NOMO-1 treated with DMSO at 0.1 percent for 48 hours (cell line): ENCODE measurements at regions not wholly inside any gene's neighbourhood (a gene's known extent, or its start where the extent isn't known, plus 50 kb on each side); places are given as distances from the start of the nearest gene placed in this dataset.

ENCODE experiments used
- DNase-seq: peaks from one replicate; lab custom pipeline; 2025; ENCODE audit not compliant: unreplicated experiment; lab: John Stamatoyannopoulos, UW

DNA sequence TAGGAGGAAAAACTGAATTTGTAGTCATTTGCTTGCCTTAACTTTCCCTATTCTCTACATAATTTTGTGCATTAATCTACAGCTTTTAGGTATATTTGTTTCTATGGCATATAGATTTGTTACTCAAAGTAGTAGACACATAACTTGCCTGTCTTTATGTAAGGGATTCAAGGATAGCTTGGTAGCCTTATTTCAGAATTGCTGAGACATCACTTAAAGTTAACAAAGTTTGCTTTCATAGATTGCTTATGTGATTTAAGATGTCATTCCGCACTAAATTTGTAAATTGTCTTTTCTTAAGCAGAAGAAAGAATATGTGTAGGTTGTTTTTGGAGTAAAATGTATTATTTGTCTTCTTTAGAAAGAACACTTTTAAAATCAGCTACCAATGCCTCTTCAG lies 477.7 kb upstream of the NOVA1 start:
- DNase-seq = no peak

DNA sequence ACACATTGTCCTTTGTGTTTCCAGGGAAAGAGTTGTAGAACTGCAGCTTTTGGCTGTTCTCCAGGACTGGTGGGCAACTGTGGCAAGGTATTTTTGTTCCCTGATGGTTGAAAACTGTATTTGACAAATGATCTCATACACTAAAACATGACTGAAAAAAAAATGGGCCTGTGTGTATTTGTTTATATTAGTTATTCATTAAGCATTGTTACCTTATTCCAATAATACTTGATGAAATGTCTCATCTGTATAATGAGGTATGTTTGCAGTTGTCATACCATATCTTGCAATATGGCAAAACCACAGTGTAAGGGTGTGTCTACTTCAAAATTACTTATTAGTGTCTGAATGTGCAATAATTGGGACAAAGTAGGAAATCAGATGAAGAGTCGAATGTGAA lies 479.4 kb upstream of the NOVA1 start:
- no peak for DNase-seq

DNA sequence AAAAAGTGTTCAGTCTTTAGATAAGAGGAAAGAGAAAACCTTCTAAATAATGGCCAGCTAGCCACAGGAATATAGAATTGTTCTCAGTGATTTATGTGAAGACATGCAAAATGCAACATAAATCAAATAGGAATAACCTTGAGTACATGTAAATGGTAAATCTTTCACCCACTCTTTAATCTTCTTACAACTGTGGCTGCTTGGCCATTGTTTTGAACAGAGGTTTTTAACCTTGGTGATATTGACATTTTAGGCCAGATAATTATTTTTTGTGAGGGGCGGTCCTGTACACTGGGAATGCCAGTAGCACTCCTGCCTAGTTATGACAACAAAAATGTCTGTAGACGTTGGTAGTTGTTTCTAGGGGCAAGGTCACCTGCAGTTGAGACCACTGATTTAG lies 479.9 kb upstream of the NOVA1 start:
- DNase-seq = no peak

DNA sequence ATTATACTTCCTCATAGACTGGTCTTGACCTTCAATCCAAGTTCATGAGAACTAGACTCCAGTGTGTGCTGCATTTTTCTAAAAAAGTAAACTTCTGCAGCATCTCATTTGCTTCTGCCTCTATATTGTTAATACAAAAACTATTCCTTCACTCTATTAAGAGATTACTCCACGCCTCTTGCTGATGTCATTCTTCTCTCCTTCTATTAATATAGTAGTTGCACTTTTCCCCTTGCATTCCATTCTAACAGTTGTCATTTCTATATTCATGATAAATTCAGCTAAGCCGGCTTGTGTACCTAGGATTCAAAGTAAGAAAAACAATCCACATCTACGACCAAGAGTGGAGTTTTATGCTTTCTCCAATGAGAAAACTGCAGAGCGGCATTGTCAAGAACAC lies 480.4 kb upstream of the NOVA1 start:
- no peak for DNase-seq

DNA sequence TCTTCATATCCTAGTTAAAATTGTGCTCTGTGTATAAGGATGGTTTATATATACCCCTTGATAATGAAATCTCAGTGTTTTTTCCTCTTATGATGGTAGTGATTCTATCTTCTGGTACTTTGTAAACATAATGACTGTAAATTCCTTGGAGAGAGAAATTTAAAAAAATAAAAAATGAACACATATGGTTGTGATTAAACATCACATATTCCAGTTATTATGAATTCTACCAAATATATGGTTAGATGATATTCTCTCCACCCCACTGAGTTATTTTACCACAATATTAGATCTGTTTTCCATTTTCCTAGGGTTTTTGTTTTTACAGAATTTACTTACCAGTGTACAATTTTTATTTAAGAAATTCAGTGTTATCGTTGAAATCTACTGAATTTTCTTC lies 481.9 kb upstream of the NOVA1 start:
- DNase-seq = no peak

DNA sequence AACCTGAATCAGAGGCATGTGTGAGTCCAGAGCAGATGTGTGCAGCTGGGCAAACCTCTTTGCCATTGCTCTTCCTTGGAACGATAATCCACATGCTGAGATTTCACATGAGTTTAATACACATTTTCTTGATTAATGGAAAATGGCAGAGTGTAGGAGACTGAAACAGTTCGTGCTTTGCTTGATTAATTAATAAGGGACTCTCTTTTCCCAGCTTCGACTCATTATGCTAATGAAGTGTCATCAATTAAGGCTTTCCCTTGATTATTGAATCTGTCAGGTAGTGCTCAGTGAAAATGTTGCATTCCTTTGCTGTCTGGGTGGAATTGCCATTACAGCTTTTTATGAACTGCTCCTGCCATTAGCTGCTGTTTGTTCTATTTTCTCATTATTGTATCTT lies 487.7 kb upstream of the NOVA1 start:
- no peak for DNase-seq

DNA sequence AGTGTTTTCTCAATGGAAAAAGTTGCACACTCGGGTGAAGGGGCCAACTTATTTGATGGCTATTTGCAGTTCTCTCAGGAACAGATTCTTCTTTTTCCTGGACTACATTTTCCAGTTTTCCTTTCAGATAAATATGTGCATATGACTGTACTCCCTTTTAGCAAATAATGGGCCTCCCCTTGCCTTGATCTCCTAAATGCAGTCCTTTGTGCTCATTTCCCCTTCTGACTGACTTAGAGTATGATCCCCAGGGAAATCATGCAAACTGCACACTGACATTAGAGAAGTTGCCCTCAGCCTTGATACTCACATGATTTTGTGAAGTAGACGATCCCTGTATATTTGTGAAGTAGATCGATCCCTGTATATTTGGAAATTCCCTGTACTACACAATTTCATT lies 492.9 kb upstream of the NOVA1 start:
- no peak for DNase-seq

DNA sequence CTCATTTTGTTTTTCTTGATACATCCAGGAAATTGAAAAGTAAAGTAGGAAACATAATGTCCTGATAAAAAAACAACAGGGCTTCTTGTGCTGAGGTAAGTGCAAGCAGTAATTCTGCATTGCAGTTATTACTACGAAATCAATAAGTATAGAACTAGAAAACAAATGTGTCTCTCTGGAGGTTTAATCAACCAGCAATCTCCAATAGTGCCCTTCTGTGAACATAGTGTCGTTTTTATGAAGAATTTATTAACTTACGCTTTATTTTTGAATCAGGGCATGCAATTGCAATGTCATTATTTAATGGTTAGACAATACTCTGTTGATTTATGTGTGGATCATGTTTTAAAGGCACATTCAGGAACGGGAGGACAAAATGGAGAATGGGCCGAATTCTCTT lies 494.1 kb upstream of the NOVA1 start:
- DNase-seq = no peak

DNA sequence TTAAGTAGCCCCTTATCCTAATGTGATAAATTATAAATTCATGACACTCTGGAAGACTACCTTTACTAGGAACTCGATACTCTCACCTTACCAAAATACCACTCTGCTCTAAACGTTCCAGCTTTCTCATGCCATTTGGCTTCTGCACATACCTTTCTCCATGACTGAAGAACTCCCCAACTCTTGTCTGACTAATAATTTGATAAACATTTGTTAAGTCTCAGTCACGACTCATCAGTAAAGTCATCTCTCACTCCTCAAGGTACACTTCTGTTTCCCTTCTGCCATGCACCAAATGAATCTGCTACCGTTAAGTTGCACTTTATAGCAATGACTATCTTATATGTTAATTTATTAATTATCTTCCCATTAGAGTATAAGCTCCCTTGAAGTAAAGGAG lies 498.3 kb upstream of the NOVA1 start:
- no peak for DNase-seq

DNA sequence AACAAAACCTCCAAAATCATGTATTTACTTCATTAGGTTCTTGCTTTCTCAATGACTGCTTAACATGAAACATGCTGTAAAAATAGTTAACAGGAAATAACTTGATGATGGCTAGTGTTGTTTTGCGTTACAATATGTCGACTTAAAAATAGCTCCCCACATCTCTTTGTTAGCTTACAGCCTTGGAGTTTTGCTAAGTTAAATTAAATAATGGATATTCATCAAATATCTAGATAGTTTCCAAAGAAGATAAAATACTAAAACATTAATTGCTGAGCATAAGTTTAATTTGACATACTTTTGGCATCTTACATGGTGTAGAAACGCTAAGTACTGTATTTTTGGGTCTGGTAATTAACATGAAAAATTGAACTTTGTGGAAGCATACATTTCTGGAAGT lies 500.6 kb upstream of the NOVA1 start:
- no peak for DNase-seq

DNA sequence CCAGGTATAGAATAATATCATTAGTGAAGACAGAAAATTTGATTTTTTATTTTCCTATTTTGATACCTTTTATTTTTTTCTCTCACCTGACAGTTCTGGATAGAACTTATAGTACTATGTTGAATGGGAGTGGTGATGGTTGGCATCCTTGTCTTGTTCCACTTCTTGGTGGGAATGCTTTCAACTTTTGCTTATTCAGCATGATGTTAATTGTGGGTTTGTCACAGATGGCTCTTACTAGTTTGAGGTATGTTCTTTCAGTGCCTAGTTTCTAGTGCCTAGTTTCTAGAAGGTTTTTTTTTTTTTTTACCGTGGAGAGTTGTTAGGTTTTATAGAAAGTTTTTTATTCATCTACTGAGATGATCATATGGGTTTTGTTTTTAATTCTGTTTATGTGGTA lies 516.3 kb upstream of the NOVA1 start:
- no peak for DNase-seq

DNA sequence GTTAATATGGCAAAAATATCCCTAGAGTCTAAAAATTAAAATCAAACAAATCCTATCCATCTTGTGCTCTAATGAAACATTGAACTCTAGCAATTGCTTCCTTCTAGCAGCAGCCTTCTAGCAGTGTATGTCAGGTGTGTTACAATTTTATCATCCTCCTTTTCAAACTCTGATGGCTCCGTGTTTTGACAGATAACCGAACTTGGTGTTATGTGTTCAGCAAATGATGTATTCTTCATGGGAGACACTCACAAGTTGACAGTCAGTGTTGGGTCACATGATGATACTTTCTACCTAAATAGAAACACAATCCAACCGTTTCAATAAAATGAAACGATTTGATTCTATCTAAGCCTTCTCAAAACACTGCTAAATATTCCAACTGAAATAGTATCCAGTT lies 525.3 kb upstream of the NOVA1 start:
- DNase-seq = no peak

DNA sequence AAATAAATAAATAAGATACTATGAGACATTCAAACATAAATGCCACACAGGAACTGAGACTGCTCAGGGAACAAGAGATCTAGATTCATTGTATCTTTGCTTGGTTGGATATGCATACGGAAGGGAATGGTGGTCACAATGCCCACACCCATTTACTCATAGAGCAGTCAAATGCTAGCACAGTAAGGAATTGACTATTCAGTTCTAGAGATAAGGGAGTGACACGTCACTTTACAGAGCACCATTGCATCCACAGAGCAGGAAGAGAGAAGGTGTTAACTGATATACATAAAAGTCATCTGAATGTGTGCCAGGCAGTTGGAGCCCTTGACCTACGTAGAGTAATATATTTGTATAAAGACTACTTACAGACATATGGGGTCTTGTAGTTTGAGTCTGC lies 530.0 kb upstream of the NOVA1 start:
- no peak for DNase-seq

DNA sequence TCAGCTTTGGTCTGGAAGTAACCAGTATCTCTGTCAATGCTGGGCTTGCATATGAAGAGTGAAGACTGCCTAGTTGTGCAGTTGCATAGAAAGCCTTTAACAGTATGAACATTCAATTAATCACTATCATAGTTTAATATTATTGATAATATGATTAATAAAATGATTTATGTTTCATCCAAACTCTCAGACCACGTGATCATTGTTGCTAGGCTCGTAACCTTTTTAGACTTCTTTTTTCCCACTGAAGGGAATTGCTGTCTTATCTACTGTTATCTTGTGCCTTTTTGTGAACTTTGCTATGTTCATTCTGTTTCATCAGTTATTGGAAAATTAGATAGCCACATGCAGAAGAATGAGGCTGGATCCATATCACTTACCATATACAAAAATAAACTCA lies 536.4 kb upstream of the NOVA1 start:
- no peak for DNase-seq

DNA sequence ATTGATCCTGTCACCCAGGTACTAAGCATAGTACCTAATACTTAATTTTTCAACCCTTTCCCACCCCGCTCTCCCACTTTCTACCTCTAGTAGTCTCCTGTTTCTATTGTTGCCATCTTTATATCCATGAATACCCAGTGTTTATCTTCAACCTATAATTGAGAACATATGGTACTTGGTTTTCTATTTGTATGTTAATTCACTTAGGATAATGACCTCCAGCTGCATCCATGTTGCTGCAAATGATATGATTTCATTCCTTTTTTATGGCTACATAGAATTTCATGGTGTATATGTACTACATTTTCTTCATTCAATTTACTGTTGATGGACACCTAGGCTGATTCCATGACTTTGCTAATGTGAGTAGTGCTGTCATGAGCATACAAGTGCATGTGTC lies 547.3 kb upstream of the NOVA1 start:
- no peak for DNase-seq

DNA sequence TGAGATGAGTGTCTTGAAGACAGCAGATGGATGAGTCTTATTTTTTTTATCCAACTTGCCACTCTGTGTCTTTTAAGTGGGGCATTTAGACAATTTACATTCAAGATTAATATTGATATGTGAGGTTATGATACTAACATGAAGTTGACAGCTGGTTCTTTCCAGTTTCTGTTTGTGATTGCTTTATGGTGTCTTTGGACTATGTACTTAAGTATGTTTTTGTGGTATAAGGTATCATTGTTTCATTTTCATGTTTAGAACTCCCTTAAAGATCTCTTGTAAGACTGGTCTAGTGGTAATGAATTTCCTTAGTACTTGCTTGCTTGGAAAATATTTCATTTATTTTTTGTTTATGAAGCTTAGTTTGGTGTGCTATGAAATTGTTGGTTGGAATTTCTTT lies 550.3 kb upstream of the NOVA1 start:
- no peak for DNase-seq

DNA sequence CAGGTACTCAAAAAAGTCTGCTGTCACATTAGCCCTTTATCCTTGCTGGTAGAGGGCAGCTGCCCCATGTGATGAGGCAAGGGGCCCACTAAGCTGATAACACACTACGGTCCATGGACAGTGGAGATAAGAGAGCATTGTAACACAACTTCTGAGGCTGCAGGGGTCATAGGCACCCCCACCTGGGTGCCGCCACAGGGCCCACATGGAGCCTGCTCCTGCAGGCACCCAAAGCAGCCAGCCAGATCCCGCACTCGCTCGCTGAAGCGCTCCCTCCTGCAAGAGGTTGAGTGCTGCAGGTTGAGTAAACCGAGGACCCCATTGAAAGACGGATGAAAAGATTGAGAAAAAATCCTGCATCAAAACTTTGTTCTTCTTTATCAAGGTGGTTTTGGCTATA lies 566.3 kb upstream of the NOVA1 start:
- DNase-seq = no peak

DNA sequence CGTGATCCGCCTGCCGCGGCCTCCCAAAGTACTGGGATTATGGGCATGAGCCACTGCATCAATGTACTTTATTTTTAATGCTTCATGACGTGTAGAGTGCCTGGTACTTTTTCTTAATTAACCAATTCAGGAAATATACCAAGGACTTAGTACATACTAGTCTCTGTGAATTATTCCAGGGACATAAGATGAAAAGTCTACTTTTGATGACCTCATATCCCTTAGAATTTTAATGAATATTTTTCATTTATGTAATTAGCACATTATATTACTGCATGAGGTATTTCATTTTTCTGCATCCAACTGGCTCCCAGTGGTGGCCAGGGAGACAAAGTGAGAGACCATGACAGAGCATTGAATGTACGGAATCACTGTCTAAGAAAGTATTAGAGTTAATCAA lies 577.7 kb upstream of the NOVA1 start:
- DNase-seq = no peak

DNA sequence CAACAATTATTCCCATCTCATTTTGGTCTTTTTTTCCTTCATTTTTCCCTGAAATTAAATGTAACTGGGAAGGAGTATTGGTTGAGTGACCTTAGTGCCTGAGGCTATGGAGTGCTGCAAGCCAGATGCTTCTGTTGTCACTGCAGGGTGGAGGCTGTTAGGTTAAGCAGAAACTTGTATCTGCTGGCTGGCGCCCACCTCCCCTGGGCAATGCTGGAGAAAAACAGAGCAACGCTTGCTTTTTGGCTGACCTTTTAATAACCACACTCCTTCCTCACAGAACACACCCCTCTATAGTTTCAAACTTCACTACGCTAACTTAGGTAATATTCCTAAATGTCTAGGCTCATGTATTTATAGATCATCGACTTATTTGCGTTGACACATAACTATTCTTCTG lies 583.5 kb upstream of the NOVA1 start:
- DNase-seq = no peak

DNA sequence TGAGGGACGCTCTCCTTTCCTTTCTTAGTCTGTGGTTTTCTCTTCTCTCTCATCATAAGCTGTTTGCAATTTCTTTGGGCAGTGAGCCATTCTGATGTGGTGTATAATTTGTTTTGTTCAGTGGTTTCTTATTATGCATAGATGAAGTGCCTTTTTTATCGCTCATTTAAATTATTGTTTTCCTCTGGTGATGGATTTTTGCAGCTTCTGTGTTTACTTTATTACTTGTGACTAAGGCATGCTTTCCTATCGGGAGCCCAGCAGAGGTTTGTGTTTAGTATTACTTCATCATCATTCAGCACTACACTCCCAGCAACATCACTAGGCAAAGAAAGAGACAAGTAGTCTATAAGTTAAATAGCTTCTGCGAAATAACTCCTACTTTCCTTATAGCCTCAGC lies 586.6 kb upstream of the NOVA1 start:
- DNase-seq = no peak

DNA sequence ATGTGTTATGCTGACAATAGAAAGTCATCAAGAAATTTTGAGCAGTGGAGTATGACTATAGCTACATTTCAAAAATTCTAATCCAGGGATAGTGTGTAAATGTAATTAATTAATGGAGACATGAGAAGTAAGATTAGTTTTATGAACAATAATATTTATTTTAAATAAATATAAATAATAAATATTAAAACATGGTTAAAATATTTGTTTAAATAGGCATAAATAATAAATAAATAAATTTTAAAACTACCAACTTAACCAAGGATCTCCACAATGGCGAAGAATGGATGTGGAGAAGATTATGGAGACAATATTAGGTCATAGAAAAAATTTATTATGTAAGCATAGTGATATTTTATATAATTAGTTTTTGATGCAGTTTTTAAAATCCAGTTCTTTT lies 588.2 kb upstream of the NOVA1 start:
- DNase-seq = no peak

DNA sequence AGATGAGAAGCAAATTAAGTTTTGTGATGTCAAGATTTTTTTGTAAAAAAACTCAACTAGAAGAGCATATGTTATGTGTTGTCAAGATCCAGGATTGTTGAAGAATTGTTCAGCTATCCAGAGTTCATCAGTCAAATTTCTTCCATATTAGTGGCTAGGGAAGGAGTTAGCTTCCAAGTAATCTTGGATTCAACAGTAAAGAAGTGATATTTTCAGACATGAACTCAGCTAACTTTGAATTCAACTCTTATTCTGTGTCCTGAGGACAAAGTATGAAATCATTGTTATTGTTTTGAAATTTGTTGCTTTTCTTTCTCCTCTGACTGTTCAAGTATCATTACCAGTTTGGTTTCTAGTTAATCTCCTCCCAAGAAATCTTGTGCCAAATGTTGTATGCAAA lies 589.3 kb upstream of the NOVA1 start:
- no peak for DNase-seq

DNA sequence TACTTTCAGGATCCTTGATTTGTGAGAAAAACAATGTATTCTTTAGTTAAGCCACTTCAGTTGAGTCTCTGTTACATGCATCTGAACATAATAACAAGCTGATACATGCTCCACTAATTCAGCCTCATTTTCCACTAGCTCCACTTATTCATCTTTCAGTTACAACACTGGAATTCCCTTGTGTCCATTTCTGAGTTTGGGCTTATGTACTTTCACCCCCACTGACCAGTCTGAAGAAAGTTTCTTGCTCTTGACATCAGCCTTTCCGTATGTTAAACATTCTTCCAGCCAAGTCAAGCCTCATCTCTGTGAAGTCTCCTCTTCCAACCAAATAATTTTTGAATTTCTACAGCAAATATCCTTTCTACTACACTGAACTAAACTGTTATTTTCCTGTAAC lies 592.5 kb upstream of the NOVA1 start:
- DNase-seq = no peak

DNA sequence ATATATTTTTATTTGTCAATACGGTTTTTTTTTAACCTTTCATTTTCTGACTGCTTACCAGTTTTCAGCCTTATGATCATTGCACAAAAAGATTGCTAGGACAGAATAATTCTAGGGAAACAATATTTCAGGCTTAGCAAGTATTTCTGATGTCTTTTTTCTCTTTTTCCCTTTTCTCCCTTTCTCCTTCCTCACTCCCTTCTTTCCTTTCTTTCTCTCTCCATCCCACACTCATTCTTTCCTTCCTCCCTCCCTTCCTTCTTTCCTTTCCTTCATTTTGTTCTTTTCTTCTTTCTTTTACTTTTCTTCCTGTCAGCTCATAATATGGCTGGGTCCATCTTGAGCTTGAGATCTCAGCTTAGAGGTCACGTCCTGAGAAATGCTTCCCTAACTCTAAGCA lies 601.4 kb upstream of the NOVA1 start:
- no peak for DNase-seq
